H9 (cell line): ENCODE measurements at regions not wholly inside any gene's neighbourhood (a gene's known extent, or its start where the extent isn't known, plus 50 kb on each side); places are given as distances from the start of the nearest gene placed in this dataset.

Experiments used
- DNase-seq: peaks from one replicate; pipeline ENCODE4 v3.0.0-alpha.2; 2017
- H2AFZ ChIP-seq: one replicate; pipeline ENCODE4 v1.6.1; 2013; ENCODE audit warnings: mild to moderate bottlenecking, low read length, control low read depth, moderate library complexity
- H2AK5ac ChIP-seq: 2 replicates; pipeline ENCODE4 v1.6.1; 2013; ENCODE audit warnings: low read length, control low read depth, mixed read lengths; ENCODE audit not compliant: insufficient read length
- H2BK120ac ChIP-seq: one replicate; pipeline ENCODE4 v1.6.1; 2013; ENCODE audit warnings: low read depth, mild to moderate bottlenecking, low read length, control low read depth, inconsistent platforms; ENCODE audit not compliant: poor library complexity, severe bottlenecking
- H2BK12ac ChIP-seq: 2 replicates; pipeline ENCODE4 v1.6.1; 2013; ENCODE audit warnings: low read length, control low read depth, mixed read lengths, low read depth; ENCODE audit not compliant: insufficient read length
- H2BK15ac ChIP-seq: 2 replicates; pipeline ENCODE4 v1.6.1; 2013; ENCODE audit warnings: low read depth, low read length, control low read depth
- H2BK20ac ChIP-seq: one replicate; pipeline ENCODE4 v1.6.1; 2013; ENCODE audit warnings: low read depth, mild to moderate bottlenecking, low read length, control low read depth, inconsistent platforms; ENCODE audit not compliant: poor library complexity, severe bottlenecking
- H2BK5ac ChIP-seq: 2 replicates; pipeline ENCODE4 v1.6.1; 2013; ENCODE audit warnings: low read length, control low read depth, mixed read lengths; ENCODE audit not compliant: insufficient read length
- H3K14ac ChIP-seq: 2 replicates; pipeline ENCODE4 v1.6.1; 2013; ENCODE audit warnings: low read length, control low read depth; ENCODE audit not compliant: insufficient read depth
- H3K18ac ChIP-seq: 2 replicates; pipeline ENCODE4 v1.6.1; 2013; ENCODE audit warnings: low read depth, mild to moderate bottlenecking, mixed read lengths, low read length, control low read depth; ENCODE audit not compliant: insufficient read length
- H3K23ac ChIP-seq: 2 replicates; pipeline ENCODE4 v1.6.1; 2013; ENCODE audit warnings: low read length, control low read depth, mixed read lengths, low read depth; ENCODE audit not compliant: insufficient read length
- H3K23me2 ChIP-seq: 2 replicates; pipeline ENCODE4 v1.6.1; 2013; ENCODE audit warnings: low read depth, mild to moderate bottlenecking, mixed read lengths, low read length, control low read depth; ENCODE audit not compliant: insufficient read length, poor library complexity, severe bottlenecking
- H3K27ac ChIP-seq: 2 replicates; pipeline ENCODE4 v1.5.1; 2013; ENCODE audit warnings: low read length, control low read depth, mixed read lengths, low read depth; ENCODE audit not compliant: insufficient read length
- H3K27me3 ChIP-seq: 2 replicates; pipeline ENCODE4 v1.6.1; 2013; ENCODE audit warnings: low read length, control low read depth, inconsistent platforms; ENCODE audit not compliant: insufficient read depth
- H3K4ac ChIP-seq: 2 replicates; pipeline ENCODE4 v1.6.1; 2013; ENCODE audit warnings: low read depth, mild to moderate bottlenecking, control low read depth, inconsistent platforms, low read length, moderate library complexity
- H3K4me1 ChIP-seq: 2 replicates; pipeline ENCODE4 v1.6.1; 2013; ENCODE audit warnings: low read length, control low read depth, inconsistent platforms; ENCODE audit not compliant: insufficient read depth
- H3K4me2 ChIP-seq: 2 replicates; pipeline ENCODE4 v1.6.1; 2013; ENCODE audit warnings: low read length, control low read depth, mixed read lengths; ENCODE audit not compliant: insufficient read length, insufficient read depth
- H3K56ac ChIP-seq: 2 replicates; pipeline ENCODE4 v1.6.1; 2013; ENCODE audit warnings: low read depth, mild to moderate bottlenecking, mixed read lengths, low read length, control low read depth; ENCODE audit not compliant: insufficient read length
- H3K79me1 ChIP-seq: 2 replicates; pipeline ENCODE4 v1.6.1; 2013; ENCODE audit warnings: low read depth, mild to moderate bottlenecking, moderate library complexity, low read length, control low read depth, inconsistent platforms; ENCODE audit not compliant: insufficient read depth, poor library complexity, severe bottlenecking
- H3K79me2 ChIP-seq: 2 replicates; pipeline ENCODE4 v1.6.1; 2013; ENCODE audit warnings: low read length, control low read depth, inconsistent platforms; ENCODE audit not compliant: insufficient read depth
- H3K9ac ChIP-seq: 2 replicates; pipeline ENCODE4 v1.6.1; 2013; ENCODE audit warnings: low read length, control low read depth, mixed read lengths; ENCODE audit not compliant: insufficient read length; ENCODE audit errors: extremely low read depth
- H3K9me3 ChIP-seq: one replicate; pipeline ENCODE4 v1.6.1; 2013; ENCODE audit warnings: low read depth, low read length, inconsistent platforms; ENCODE audit not compliant: control insufficient read depth
- H3T11ph ChIP-seq: one replicate; pipeline ENCODE4 v1.6.1; 2013; ENCODE audit warnings: mild to moderate bottlenecking, low read length, control low read depth, inconsistent platforms
- H4K20me1 ChIP-seq: one replicate; pipeline ENCODE4 v1.6.1; 2013; ENCODE audit not compliant: control insufficient read depth, insufficient read length, insufficient read depth
- H4K5ac ChIP-seq: 2 replicates; pipeline ENCODE4 v1.6.1; 2013; ENCODE audit warnings: low read depth, mild to moderate bottlenecking, mixed read lengths, low read length, control low read depth; ENCODE audit not compliant: insufficient read length
- H4K8ac ChIP-seq: replicated peaks from 2 replicates; pipeline ENCODE4 v1.6.1; 2013; ENCODE audit warnings: low read length, control low read depth, mixed read lengths, low read depth; ENCODE audit not compliant: insufficient read length
- H4K91ac ChIP-seq: 2 replicates; pipeline ENCODE4 v1.6.1; 2013; ENCODE audit warnings: low read depth, mild to moderate bottlenecking, moderate library complexity, mixed read lengths, low read length, control low read depth; ENCODE audit not compliant: insufficient read length
- H3K27ac Mint-ChIP-seq, 3 experiments: 2 replicates in 2 of 3; 3 replicates in 1 of 3; pipeline ENCODE4 v1.8.0; 2020 to 2021; ENCODE audit warnings: mixed read lengths in 3 of 3, mild to moderate bottlenecking in 1 of 3, moderate library complexity in 1 of 3
- H3K27me3 Mint-ChIP-seq: 2 replicates; pipeline ENCODE4 v1.8.0; 2021; ENCODE audit warnings: low read depth, mild to moderate bottlenecking, moderate library complexity, mixed read lengths
- H3K36me3 Mint-ChIP-seq, 3 experiments: 2 replicates in 2 of 3; 3 replicates in 1 of 3; pipeline ENCODE4 v1.8.0; 2020 to 2021; ENCODE audit warnings: low read depth in 3 of 3, mixed read lengths in 3 of 3; ENCODE audit not compliant: insufficient read depth in 1 of 3
- H3K4me1 Mint-ChIP-seq, 2 experiments: 2 replicates each; pipeline ENCODE4 v1.8.0; 2020; ENCODE audit warnings: mixed read lengths in 2 of 2
- H3K4me3 Mint-ChIP-seq, 2 experiments: 2 replicates in 1 of 2; 3 replicates in 1 of 2; pipeline ENCODE4 v1.8.0; 2020 to 2021; ENCODE audit warnings: mild to moderate bottlenecking in 2 of 2, mixed read lengths in 2 of 2, moderate library complexity in 1 of 2
- H3K9me3 Mint-ChIP-seq, 2 experiments: 2 replicates in 1 of 2; 3 replicates in 1 of 2; pipeline ENCODE4 v1.8.0; 2020; ENCODE audit warnings: mild to moderate bottlenecking in 2 of 2, mixed read lengths in 2 of 2, moderate library complexity in 1 of 2
- WGBS: extraction: QIAGEN DNeasy Blood & Tissue Kit; methylation state at CpG from one replicate; pipeline ENCODE4 v1.1.7; 2013; ENCODE audit warnings: missing lambda C conversion rate, low lambda C conversion rate, mixed read lengths; ENCODE audit not compliant: insufficient read length; ENCODE audit errors: extremely low coverage; 5-methylcytosine and 5-hydroxymethylcytosine counted together
- TF ChIP-seq, protein P1 (sequence below): fragments of 200-600 bp; sonication (generic); conservative IDR thresholded peaks from 3 replicates; pipeline ENCODE4 v1.8.0; 2021; ENCODE audit warnings: antibody characterized with exemption, mild to moderate bottlenecking

DNA sequence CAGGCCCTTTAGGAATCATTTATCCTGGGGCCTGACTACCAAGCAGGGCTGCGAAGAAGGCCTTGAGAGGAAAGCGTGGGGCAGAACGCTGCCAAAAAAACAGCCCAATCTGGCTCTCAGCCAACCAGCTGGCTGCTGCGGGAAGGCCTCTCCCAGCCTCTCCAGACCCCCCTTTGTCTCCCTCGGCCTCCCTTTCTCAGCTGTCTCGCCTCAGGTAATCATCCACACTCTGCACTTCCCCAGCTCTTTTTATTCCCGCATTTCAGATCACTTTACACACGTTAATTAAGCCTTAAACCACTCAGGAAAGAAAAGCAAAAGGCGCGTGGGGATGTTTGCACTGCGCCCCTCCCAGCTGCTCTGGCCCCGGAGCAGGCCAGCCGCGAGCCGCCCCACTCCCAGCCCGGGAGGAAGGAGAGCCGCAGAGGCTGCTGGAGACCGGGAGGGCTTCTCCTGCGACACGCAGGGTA is 208.2 kb upstream of the FOXN3 start:
- no peak overlapping the region for H3K27ac ChIP-seq

More for the DNA sequence above, 208.2 kb upstream of the FOXN3 start:
- no peaks in the 10 kb centered on the region for H3K79me2 ChIP-seq
- no peak overlapping the region for H2BK20ac ChIP-seq
- no peak overlapping the region for H2BK15ac ChIP-seq
- Mint-ChIP-seq H3K9me3 (no peaks in the 10 kb centered on the region; a peak in 1 of 5 replicates), H3K27me3 (peaks cover 3% of the 10 kb centered on the region; the same call in 1 of the 2 replicates), H3K27ac (peak overlapping the region in 1 of 3 experiments; percentile 65; a peak in 1 of 7 replicates), H3K4me3 (no peak overlapping the region), H3K4me1 (peaks cover 61 to 64% of the 10 kb centered on the region in 2 experiments), H3K36me3 (no peaks in the 10 kb centered on the region; a peak in 2 of 7 replicates)
- no peak overlapping the region for H4K8ac ChIP-seq
- no peak overlapping the region for H3K56ac ChIP-seq
- H2BK120ac ChIP-seq: no peak overlapping the region
- H4K5ac ChIP-seq: no peak overlapping the region
- H3K18ac ChIP-seq: no peak overlapping the region
- no peak overlapping the region for H3K9ac ChIP-seq
- no peak overlapping the region for H3T11ph ChIP-seq
- peak; percentile 42 for DNase-seq
- H3K79me1 ChIP-seq: no peaks in the 10 kb centered on the region
- H3K23ac ChIP-seq: no peak overlapping the region
- no peak overlapping the region for H3K14ac ChIP-seq
- no peaks in the 10 kb centered on the region for H3K23me2 ChIP-seq
- H3K4me1 ChIP-seq: peaks cover 15% of the 10 kb centered on the region; the same call in 1 of the 2 replicates
- TF ChIP-seq, protein P1, sequence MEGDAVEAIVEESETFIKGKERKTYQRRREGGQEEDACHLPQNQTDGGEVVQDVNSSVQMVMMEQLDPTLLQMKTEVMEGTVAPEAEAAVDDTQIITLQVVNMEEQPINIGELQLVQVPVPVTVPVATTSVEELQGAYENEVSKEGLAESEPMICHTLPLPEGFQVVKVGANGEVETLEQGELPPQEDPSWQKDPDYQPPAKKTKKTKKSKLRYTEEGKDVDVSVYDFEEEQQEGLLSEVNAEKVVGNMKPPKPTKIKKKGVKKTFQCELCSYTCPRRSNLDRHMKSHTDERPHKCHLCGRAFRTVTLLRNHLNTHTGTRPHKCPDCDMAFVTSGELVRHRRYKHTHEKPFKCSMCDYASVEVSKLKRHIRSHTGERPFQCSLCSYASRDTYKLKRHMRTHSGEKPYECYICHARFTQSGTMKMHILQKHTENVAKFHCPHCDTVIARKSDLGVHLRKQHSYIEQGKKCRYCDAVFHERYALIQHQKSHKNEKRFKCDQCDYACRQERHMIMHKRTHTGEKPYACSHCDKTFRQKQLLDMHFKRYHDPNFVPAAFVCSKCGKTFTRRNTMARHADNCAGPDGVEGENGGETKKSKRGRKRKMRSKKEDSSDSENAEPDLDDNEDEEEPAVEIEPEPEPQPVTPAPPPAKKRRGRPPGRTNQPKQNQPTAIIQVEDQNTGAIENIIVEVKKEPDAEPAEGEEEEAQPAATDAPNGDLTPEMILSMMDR: no peak
- H4K20me1 ChIP-seq: no peaks in the 10 kb centered on the region
- no peaks in the 10 kb centered on the region for H3K9me3 ChIP-seq
- H2AFZ ChIP-seq: no peak overlapping the region
- H2BK12ac ChIP-seq: no peak overlapping the region
- no peak overlapping the region for H3K4me2 ChIP-seq
- no peak overlapping the region for H2BK5ac ChIP-seq
- WGBS: no CpG with 5 or more reads among the region's 20 CpGs
- no peak overlapping the region for H3K4ac ChIP-seq
- H4K91ac ChIP-seq: no peak overlapping the region
- H2AK5ac ChIP-seq: no peak overlapping the region
- H3K27me3 ChIP-seq: no peaks in the 10 kb centered on the region
